K562 (cell line): ENCODE measurements at regions not wholly inside any gene's neighbourhood (a gene's known extent, or its start where the extent isn't known, plus 50 kb on each side); places are given as distances from the start of the nearest gene placed in this dataset.

Source experiments
- ATAC-seq: fragments of 200-7000 bp; cut with Tn5 transposase; 3 replicates; pipeline ENCODE4 v1.9.1; 2020; ENCODE audit warnings: moderate library complexity
- BruUV-seq: library from RNA; stranded (reverse); fragments of 400-500 nt; replicated peaks from 2 replicates; lab custom pipeline; 2021; lab: Mats Ljungman, UMichigan
- CTCF ChIA-PET: fragments of 300-600 bp; formaldehyde crosslinking; extraction: SDS; loops from one replicate; lab custom pipeline; 2021; ENCODE audit warnings: low intra/inter-chr PET ratio; lab: Yijun Ruan, JAX
- POLR2A ChIA-PET: fragments of 300-600, 350-650 bp; sonication (Branson Sonifier 250); formaldehyde crosslinking; extraction: SDS; loops from one replicate; lab custom pipeline; 2021; ENCODE audit warnings: antibody characterized with exemption, inconsistent platforms; lab: Yijun Ruan, JAX
- DNase-seq, 4 experiments: peaks; one replicate each; pipeline versions ENCODE4 v3.0.0 to v3.0.0-alpha.2; 2011 to 2018; ENCODE audit warnings: low spot score in 3 of 4, mixed read lengths in 3 of 4; ENCODE audit errors: extremely low read depth in 1 of 4
- FAIRE-seq: peaks from 2 replicates; lab custom pipeline; 2011; peaks lifted over from hg19 to GRCh38; lab: Jason Lieb, UNC
- H2AFZ ChIP-seq: 2 replicates; pipeline ENCODE4 v1.6.0; 2011; ENCODE audit warnings: low read depth, low read length, control low read depth, inconsistent platforms
- H3K27ac ChIP-seq: fragments of 200-600 bp; 3 replicates; pipeline ENCODE4 v1.8.0; 2011; ENCODE audit warnings: low read depth, mild to moderate bottlenecking, control low read depth, inconsistent platforms, low read length, moderate library complexity, mixed read lengths; ENCODE audit errors: extremely low read depth
- H3K27me3 ChIP-seq, 2 experiments: fragments of 300-600 bp in 1 of 2; 2 replicates in 1 of 2; 3 replicates in 1 of 2; pipeline versions ENCODE4 v1.6.0 to v1.8.0; 2011; ENCODE audit warnings: inconsistent platforms in 2 of 2, low read length in 2 of 2, mild to moderate bottlenecking in 1 of 2, mixed read lengths in 1 of 2, moderate library complexity in 1 of 2; ENCODE audit not compliant: control insufficient read depth in 2 of 2, insufficient read depth in 2 of 2
- H3K36me3 ChIP-seq: fragments of 300-600 bp; 3 replicates; pipeline ENCODE4 v1.8.0; 2011; ENCODE audit warnings: mild to moderate bottlenecking, low read length, inconsistent platforms; ENCODE audit not compliant: control insufficient read depth, insufficient read depth
- H3K4me1 ChIP-seq, 2 experiments: fragments of 200-600 bp in 1 of 2; replicated peaks in 1 of 2; 2 replicates in 1 of 2; 3 replicates in 1 of 2; pipeline versions ENCODE4 v1.5.1 to v1.8.0; 2011; ENCODE audit warnings: inconsistent platforms in 2 of 2, low read length in 2 of 2, mild to moderate bottlenecking in 1 of 2, mixed read lengths in 1 of 2, moderate library complexity in 1 of 2; ENCODE audit not compliant: control insufficient read depth in 2 of 2, insufficient read depth in 2 of 2
- H3K4me2 ChIP-seq: 2 replicates; pipeline ENCODE4 v1.6.1; 2011; ENCODE audit warnings: low read length, control low read depth, inconsistent platforms, mixed read lengths; ENCODE audit not compliant: insufficient read depth
- H3K4me3 ChIP-seq: fragments of 200-600 bp; sonication (generic), shearing (Covaris generic); 2 replicates; pipeline ENCODE4 v1.5.1; 2016; ENCODE audit warnings: control low read depth, inconsistent platforms
- H3K79me2 ChIP-seq: fragments of 200-600 bp; 3 replicates; pipeline ENCODE4 v1.8.0; 2011; ENCODE audit warnings: low read length, inconsistent platforms; ENCODE audit not compliant: control insufficient read depth, insufficient read depth
- H3K9ac ChIP-seq, 2 experiments: 2 replicates each; pipeline versions ENCODE4 v1.6.0 to v1.6.1; 2011; ENCODE audit warnings: low read depth in 2 of 2, low read length in 2 of 2, control low read depth in 1 of 2, inconsistent platforms in 1 of 2, mild to moderate bottlenecking in 1 of 2, mixed read lengths in 1 of 2; ENCODE audit not compliant: insufficient read depth in 1 of 2
- H3K9me1 ChIP-seq: one replicate; pipeline ENCODE4 v1.6.0; 2011; ENCODE audit warnings: inconsistent platforms, mild to moderate bottlenecking, low read length, moderate library complexity; ENCODE audit not compliant: control insufficient read depth, insufficient read depth
- H3K9me3 ChIP-seq: replicated peaks from 2 replicates; pipeline ENCODE4 v1.5.1; 2011; ENCODE audit warnings: low read depth, low read length, inconsistent platforms; ENCODE audit not compliant: control insufficient read depth, insufficient read depth
- H4K20me1 ChIP-seq: replicated peaks from 2 replicates; pipeline ENCODE4 v1.6.1; 2011; ENCODE audit warnings: low read length, inconsistent platforms, mixed read lengths; ENCODE audit not compliant: control insufficient read depth, insufficient read depth
- ADNP ChIP-seq: fragments of 200-800 bp; sonication (Bioruptor generic); IDR thresholded peaks from 2 replicates; pipeline ENCODE4 v1.6.1; 2016; ENCODE audit warnings: missing genetic modification characterization, missing compliant biosample characterization
- POLR3A ChIP-seq: IDR thresholded peaks from 2 replicates; pipeline ENCODE4 v1.6.1; 2011; ENCODE audit warnings: borderline replicate concordance, mild to moderate bottlenecking, moderate library complexity; ENCODE audit not compliant: insufficient read length, insufficient read depth; ENCODE audit errors: extremely low read depth
- ZNF121 ChIP-seq: sonication (generic); formaldehyde crosslinking; conservative IDR thresholded peaks from 2 replicates; pipeline ENCODE4 v1.8.0; 2022; ENCODE audit warnings: missing genetic modification reagents
- WGBS: fragments of 100-300 bp; shearing (Covaris generic); methylation state at CpG from one replicate; pipeline ENCODE4 v1.1.6; 2016; ENCODE audit warnings: low coverage, mixed read lengths; ENCODE audit not compliant: insufficient coverage; ENCODE audit errors: missing lambda C conversion rate; 5-methylcytosine and 5-hydroxymethylcytosine counted together
- in situ Hi-C: fragments of 300-500 bp; cut with MboI; formaldehyde crosslinking; loops from 4 replicates; pipeline ENCODE4 v1.15.0; 2018; ENCODE audit warnings: inconsistent platforms, mixed read lengths
- intact Hi-C: fragments of 100-400 bp; cut with micrococcal nuclease; formaldehyde crosslinking; loops from 2 replicates; pipeline ENCODE4 v1.14.2; 2022
- TF ChIP-seq, protein P1 (sequence below): fragments of 250-450 bp; sonication (Bioruptor Pico); IDR thresholded peaks from 2 replicates; pipeline ENCODE4 v1.5.1; 2021; ENCODE audit warnings: mild to moderate bottlenecking
- TF ChIP-seq, protein P2 (sequence below): fragments of 250-450 bp; sonication (Bioruptor Pico); IDR thresholded peaks from 2 replicates; pipeline ENCODE4 v1.4.0; 2020; ENCODE audit warnings: mild to moderate bottlenecking, moderate library complexity

DNA sequence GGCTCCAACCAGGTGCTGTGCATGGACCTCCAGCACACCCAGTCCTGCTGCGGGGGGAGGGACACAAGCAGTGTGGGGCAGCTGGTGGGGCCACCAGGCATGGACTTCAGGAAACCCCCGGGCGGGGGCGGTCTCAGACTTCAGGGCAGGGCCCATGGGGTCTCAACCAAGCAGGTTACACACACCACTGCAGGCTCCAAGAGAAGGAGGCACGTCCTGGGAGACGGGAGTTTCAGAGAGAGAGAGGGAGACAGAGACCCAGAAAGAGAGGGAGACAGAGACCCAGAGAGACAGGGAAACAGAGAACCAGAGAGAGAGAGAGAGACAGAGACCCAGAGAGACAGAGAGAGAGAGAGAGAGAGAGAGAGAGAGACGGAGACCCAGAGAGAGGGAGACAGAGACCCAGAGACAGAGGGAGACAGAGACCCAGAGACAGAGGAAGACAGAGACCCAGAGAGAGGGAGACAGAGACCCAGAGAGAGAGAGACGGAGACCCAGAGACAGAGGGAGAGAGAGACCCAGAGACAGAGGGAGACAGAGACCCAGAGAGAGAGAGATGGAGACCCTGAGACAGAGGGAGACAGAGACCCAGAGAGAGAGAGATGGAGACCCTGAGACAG lies 128.9 kb downstream of the NCOR2 start:
- DNase-seq, result no peak
- Histone ChIP-seq H3K4me3 (no peak overlapping the region), H3K9me3 (no peaks in the 10 kb centered on the region), H3K36me3 (peaks cover 14% of the 10 kb centered on the region; the same call in 1 of the 3 replicates), H3K4me2 (no peak overlapping the region), H3K9ac (no peak overlapping the region), H4K20me1 (no peaks in the 10 kb centered on the region; the same call in 1 of the 2 replicates), H3K27me3 (no peaks in the 10 kb centered on the region), H3K79me2 (no peaks in the 10 kb centered on the region), H3K4me1 (peaks cover 0 to 16% of the 10 kb centered on the region in 2 experiments; a peak in 2 of 5 replicates), H2AFZ (no peak overlapping the region), H3K27ac (no peak overlapping the region), H3K9me1 (no peaks in the 10 kb centered on the region)
- POLR2A ChIA-PET, result interaction anchor here (0.6 kb wide), 1 partner anchor 213 kb away, joined by 3 read pairs; no protein-coding TSS in a partner anchor
- CTCF ChIA-PET, result no interaction called here
- no peak for FAIRE-seq
- BruUV-seq, result no TSS peak
- in situ Hi-C loops, result no loop called here
- ATAC-seq, result peak; percentile 35; the same call in 2 of the 3 replicates
- WGBS, result 88% methylated on average over 2 of the region's 8 CpGs
- intact Hi-C loops, result no loop called here
- TF ChIP-seq, protein P1, sequence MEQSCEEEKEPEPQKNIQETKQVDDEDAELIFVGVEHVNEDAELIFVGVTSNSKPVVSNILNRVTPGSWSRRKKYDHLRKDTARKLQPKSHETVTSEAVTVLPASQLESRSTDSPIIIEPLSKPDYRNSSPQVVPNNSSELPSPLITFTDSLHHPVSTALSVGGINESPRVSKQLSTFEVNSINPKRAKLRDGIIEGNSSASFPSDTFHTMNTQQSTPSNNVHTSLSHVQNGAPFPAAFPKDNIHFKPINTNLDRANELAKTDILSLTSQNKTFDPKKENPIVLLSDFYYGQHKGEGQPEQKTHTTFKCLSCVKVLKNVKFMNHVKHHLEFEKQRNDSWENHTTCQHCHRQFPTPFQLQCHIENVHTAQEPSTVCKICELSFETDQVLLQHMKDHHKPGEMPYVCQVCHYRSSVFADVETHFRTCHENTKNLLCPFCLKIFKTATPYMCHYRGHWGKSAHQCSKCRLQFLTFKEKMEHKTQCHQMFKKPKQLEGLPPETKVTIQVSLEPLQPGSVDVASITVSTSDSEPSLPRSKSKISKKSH (CRISPR knock-in tag), result no peak
- TF ChIP-seq, protein P2, sequence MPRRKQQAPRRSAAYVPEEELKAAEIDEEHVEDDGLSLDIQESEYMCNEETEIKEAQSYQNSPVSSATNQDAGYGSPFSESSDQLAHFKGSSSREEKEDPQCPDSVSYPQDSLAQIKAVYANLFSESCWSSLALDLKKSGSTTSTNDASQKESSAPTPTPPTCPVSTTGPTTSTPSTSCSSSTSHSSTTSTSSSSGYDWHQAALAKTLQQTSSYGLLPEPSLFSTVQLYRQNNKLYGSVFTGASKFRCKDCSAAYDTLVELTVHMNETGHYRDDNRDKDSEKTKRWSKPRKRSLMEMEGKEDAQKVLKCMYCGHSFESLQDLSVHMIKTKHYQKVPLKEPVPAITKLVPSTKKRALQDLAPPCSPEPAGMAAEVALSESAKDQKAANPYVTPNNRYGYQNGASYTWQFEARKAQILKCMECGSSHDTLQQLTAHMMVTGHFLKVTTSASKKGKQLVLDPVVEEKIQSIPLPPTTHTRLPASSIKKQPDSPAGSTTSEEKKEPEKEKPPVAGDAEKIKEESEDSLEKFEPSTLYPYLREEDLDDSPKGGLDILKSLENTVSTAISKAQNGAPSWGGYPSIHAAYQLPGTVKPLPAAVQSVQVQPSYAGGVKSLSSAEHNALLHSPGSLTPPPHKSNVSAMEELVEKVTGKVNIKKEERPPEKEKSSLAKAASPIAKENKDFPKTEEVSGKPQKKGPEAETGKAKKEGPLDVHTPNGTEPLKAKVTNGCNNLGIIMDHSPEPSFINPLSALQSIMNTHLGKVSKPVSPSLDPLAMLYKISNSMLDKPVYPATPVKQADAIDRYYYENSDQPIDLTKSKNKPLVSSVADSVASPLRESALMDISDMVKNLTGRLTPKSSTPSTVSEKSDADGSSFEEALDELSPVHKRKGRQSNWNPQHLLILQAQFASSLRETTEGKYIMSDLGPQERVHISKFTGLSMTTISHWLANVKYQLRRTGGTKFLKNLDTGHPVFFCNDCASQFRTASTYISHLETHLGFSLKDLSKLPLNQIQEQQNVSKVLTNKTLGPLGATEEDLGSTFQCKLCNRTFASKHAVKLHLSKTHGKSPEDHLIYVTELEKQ (CRISPR knock-in tag), result no peak
- TF ChIP-seq ADNP (tag) (peak; percentile 41; the same call in 1 of the 2 replicates), POLR3A (no peak), ZNF121 (CRISPR knock-in tag) (no peak)
